Heart right ventricle (tissue), 16 donors: ENCODE measurements at regions not wholly inside any gene's neighbourhood (a gene's known extent, or its start where the extent isn't known, plus 50 kb on each side); places are given as distances from the start of the nearest gene placed in this dataset.

Source experiments
- ATAC-seq, 8 donors: fragments of 200-7000 bp; cut with Tn5 transposase; one replicate each; pipeline ENCODE4 v1.9.1; 2020; ENCODE audit warnings: mild to moderate bottlenecking in 8 of 8, moderate library complexity in 8 of 8, moderate number of reproducible peaks in 1 of 8
- DNase-seq, 2 donors: peaks; one replicate each; pipeline ENCODE4 v3.0.0-alpha.2; 2020
- H3K27ac ChIP-seq, 10 donors: fragments of 200-600 bp; sonication (generic) in 2 of 10; one replicate each; pipeline versions ENCODE4 v1.5.0 to v1.8.0; 2020 to 2022; ENCODE audit warnings: mild to moderate bottlenecking in 3 of 10
- H3K27me3 ChIP-seq, 7 donors: fragments of 200-600 bp; one replicate each; pipeline ENCODE4 v1.8.0; 2021 to 2022; ENCODE audit warnings: mild to moderate bottlenecking in 2 of 7
- H3K36me3 ChIP-seq, 9 donors: fragments of 200-600 bp; sonication (generic) in 1 of 9; one replicate each; pipeline versions ENCODE4 v1.5.0 to v1.8.0; 2020 to 2022; ENCODE audit warnings: mild to moderate bottlenecking in 2 of 9
- H3K4me1 ChIP-seq, 9 donors: fragments of 200-600 bp; sonication (generic) in 1 of 9; one replicate each; pipeline versions ENCODE4 v1.5.0 to v1.8.0; 2020 to 2022; ENCODE audit warnings: mild to moderate bottlenecking in 4 of 9
- H3K4me3 ChIP-seq, 10 donors: fragments of 200-600 bp; sonication (generic) in 2 of 10; one replicate each; pipeline versions ENCODE4 v1.5.0 to v1.8.0; 2020 to 2022; ENCODE audit warnings: mild to moderate bottlenecking in 7 of 10, moderate library complexity in 2 of 10
- H3K9me3 ChIP-seq, 11 donors: fragments of 200-600 bp in 10 of 11; sonication (generic) in 2 of 11; one replicate each; pipeline versions ENCODE4 v1.5.0 to v1.8.0; 2013 to 2022; ENCODE audit warnings: mild to moderate bottlenecking in 2 of 11, control low read depth in 1 of 11, moderate library complexity in 1 of 11
- CTCF ChIP-seq, 9 donors: fragments of 200-600 bp; sonication (generic) in 2 of 9; IDR thresholded peaks; one replicate each; pipeline versions ENCODE4 v1.5.0 to v1.8.0; 2021 to 2022; ENCODE audit warnings: antibody characterized with exemption in 9 of 9, mild to moderate bottlenecking in 5 of 9, moderate library complexity in 1 of 9
- WGBS, 2 donors: extraction: QIAGEN DNeasy Blood & Tissue Kit; methylation state at CpG; one replicate each; pipeline ENCODE4 v1.1.7; 2013; ENCODE audit warnings: inconsistent platforms in 1 of 2; 5-methylcytosine and 5-hydroxymethylcytosine counted together
- intact Hi-C, 10 donors: fragments of 100-400 bp; cut with DNase I; formaldehyde crosslinking; loops; one replicate each; pipeline versions ENCODE4 v1.11.1 to v1.14.2; 2022
- donor health status: Arrhythmogenic right ventricular cardiomyopathy.
- donor health status: ischemic (EF 13 %, LVEDD 7.1; RV severe dilation, severe dysfunction).
- donor health status: healthy with polysubstance abuse.
- donor health status: DM: no; HTN: yes; CAD: no.
- donor health status: DM: no; HTN: no; CAD: no.
- donor health status: ischemic (EF 25% LVEDD 6.9; RV normal size, moderate dysfunction).
- donor health status: ischemic (EF 25% LVEDD 5.7; RV mildly dilated, moderate dysfunction).
- donor health status: healthy.
- donor health status: DM: yes; HTN: yes; CAD: no.
- donor health status: Ischemic cardiomyopathy.
- donor health status: ischemic (EF 35%, LVEDD 5.7; RV mildly dilated, moderate dysfunction).
- donor health status: nonischemic (EF 11% LVEDD 7.7; RV severe dilation, severe dysfunction).
- donor health status: DM: yes; HTN: yes; CAD: no.
- donor health status: PGD.
- donor health status: ischemic (EF 29% LVEDD 5.4; RV normal size, mild dysfunction).
- donor health status: nonischemic (EF 23%, LVEDD 6.1; RV moderate dilation, normal function).

GRCh38 chr6:147099974-147100373 lies 104.2 kb upstream of the STXBP5 start:
- no peak for TF ChIP-seq CTCF (IDR thresholded peaks at IDR 0.05)
- Histone ChIP-seq H3K27ac (no peak overlapping the region), H3K4me3 (no peak overlapping the region), H3K9me3 (no peaks in the 10 kb centered on the region), H3K27me3 (no peaks in the 10 kb centered on the region), H3K36me3 (no peaks in the 10 kb centered on the region), H3K4me1 (peaks cover 0 to 12% (median 0%) of the 10 kb centered on the region in 9 donors)
- 64 to 71% methylated on average over 3 of the region's 3 CpGs for WGBS, 2 donors
- DNase-seq (no peak), ATAC-seq (no peak)
- intact Hi-C loops = no loop called here

GRCh38 chr6:147103007-147103406 lies 101.2 kb upstream of the STXBP5 start:
- H3K27ac ChIP-seq = no peak overlapping the region
- TF ChIP-seq CTCF (IDR thresholded peaks at IDR 0.05) = no peak
- 92 to 98% methylated on average over 2 of the region's 2 CpGs for WGBS, 2 donors
- H3K36me3 ChIP-seq = no peaks in the 10 kb centered on the region
- H3K27me3 ChIP-seq = no peaks in the 10 kb centered on the region
- ATAC-seq (no peak), DNase-seq (no peak)
- intact Hi-C loops = no loop called here
- H3K4me3 ChIP-seq = no peak overlapping the region
- no peaks in the 10 kb centered on the region for H3K9me3 ChIP-seq
- peaks cover 0 to 22% (median 0%) of the 10 kb centered on the region in 9 donors for H3K4me1 ChIP-seq

- DNase-seq = no peak
- peaks cover 0 to 22% (median 0%) of the 10 kb centered on the region in 9 donors for H3K4me1 ChIP-seq
- TF ChIP-seq CTCF (IDR thresholded peaks at IDR 0.05) = no peak
- no peaks in the 10 kb centered on the region for H3K27me3 ChIP-seq
- H3K9me3 ChIP-seq = no peaks in the 10 kb centered on the region
- no peaks in the 10 kb centered on the region for H3K36me3 ChIP-seq
- intact Hi-C loops = no loop called here
- no peak for ATAC-seq
- no peak overlapping the region for H3K27ac ChIP-seq
- no peak overlapping the region for H3K4me3 ChIP-seq
Observed at GRCh38 chr6:147103694-147104093, 100.5 kb upstream of the STXBP5 start.

- ATAC-seq (no peak), DNase-seq (no peak)
- Histone ChIP-seq H3K4me1 (peaks cover 0 to 22% (median 0%) of the 10 kb centered on the region in 9 donors), H3K36me3 (no peaks in the 10 kb centered on the region), H3K27ac (no peak overlapping the region), H3K27me3 (no peaks in the 10 kb centered on the region), H3K4me3 (no peak overlapping the region), H3K9me3 (no peaks in the 10 kb centered on the region)
- no peak for TF ChIP-seq CTCF (IDR thresholded peaks at IDR 0.05)
- WGBS, 2 donors = 90 to 91% methylated on average over 5 of the region's 5 CpGs
- intact Hi-C loops = no loop called here
Observed at GRCh38 chr6:147105786-147106185, 98.4 kb upstream of the STXBP5 start.
